ENCODE measurements at regions not wholly inside any gene's neighbourhood (a gene's known extent, or its start where the extent isn't known, plus 50 kb on each side); places are given as distances from the start of the nearest gene placed in this dataset.

GRCh38 chr12:5230156-5230555, 186.5 kb downstream of the KCNA5 start:
- TF ChIP-seq CTCF (IDR thresholded peaks at IDR 0.05): no peak
- no peak for TF ChIP-seq POLR2A (IDR thresholded peaks at IDR 0.05)
